HepG2 (cell line): ENCODE measurements at regions not wholly inside any gene's neighbourhood (a gene's known extent, or its start where the extent isn't known, plus 50 kb on each side); places are given as distances from the start of the nearest gene placed in this dataset.

ENCODE experiments used
- TF ChIP-seq, protein P1 (sequence below): sonication (generic); formaldehyde crosslinking; IDR thresholded peaks from 2 replicates; pipeline ENCODE4 v1.5.0; 2020; ENCODE audit warnings: mild to moderate bottlenecking, missing genetic modification reagents, borderline replicate concordance
- TF ChIP-seq, protein P2 (sequence below): sonication (generic); formaldehyde crosslinking; IDR thresholded peaks from 2 replicates; pipeline ENCODE4 v1.8.0; 2022; ENCODE audit warnings: mild to moderate bottlenecking, missing genetic modification reagents, moderate library complexity
- TF ChIP-seq, protein P3 (sequence below): sonication (generic); formaldehyde crosslinking; IDR thresholded peaks from 2 replicates; pipeline ENCODE4 v1.8.0; 2022; ENCODE audit warnings: mild to moderate bottlenecking, missing genetic modification reagents, moderate library complexity

DNA sequence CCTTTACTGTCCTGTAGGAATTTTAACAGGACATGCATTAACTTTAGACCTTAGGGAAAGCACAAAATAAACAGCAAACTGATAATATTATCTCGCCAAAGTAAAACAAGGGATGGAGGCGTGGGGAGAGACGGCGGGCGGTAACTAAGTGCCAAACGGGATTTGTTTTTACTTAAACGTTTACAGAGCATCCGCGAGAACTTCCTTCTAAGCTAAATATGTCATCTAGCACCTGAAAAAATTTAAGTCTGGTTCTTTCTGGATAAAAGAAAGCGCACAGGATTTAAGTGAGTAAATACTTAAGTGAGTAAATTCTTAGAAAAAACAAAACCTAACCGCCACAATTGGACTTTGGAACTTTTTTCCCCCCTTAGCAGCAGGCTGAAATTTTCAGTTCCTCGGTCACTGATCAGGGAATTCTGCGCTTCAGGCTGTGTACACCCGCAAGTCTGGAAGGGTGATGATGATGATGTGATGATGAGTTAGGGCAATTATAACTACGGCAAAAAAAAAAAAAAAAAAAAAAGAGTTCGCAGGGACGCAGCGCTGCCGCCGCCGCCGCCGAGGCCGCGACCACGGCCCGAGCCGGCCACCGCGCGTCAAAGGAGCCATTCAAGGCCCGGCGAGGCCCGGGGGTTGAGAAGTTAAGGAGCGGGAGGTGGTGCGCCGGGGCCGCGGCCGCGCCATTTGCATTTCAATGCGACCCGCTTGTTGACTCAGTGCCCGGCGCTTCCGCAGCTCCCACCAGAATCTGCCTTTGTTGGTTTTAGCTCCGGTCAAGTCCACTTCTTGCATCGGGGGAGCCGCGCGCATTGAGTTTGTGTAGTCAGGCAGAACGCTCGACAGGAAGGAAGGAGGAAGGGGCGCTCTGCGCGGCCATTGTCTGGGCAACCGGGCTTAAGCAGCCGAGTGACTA, 108.8 kb downstream of the SPRY1 start (continued):
- TF ChIP-seq, protein P1, sequence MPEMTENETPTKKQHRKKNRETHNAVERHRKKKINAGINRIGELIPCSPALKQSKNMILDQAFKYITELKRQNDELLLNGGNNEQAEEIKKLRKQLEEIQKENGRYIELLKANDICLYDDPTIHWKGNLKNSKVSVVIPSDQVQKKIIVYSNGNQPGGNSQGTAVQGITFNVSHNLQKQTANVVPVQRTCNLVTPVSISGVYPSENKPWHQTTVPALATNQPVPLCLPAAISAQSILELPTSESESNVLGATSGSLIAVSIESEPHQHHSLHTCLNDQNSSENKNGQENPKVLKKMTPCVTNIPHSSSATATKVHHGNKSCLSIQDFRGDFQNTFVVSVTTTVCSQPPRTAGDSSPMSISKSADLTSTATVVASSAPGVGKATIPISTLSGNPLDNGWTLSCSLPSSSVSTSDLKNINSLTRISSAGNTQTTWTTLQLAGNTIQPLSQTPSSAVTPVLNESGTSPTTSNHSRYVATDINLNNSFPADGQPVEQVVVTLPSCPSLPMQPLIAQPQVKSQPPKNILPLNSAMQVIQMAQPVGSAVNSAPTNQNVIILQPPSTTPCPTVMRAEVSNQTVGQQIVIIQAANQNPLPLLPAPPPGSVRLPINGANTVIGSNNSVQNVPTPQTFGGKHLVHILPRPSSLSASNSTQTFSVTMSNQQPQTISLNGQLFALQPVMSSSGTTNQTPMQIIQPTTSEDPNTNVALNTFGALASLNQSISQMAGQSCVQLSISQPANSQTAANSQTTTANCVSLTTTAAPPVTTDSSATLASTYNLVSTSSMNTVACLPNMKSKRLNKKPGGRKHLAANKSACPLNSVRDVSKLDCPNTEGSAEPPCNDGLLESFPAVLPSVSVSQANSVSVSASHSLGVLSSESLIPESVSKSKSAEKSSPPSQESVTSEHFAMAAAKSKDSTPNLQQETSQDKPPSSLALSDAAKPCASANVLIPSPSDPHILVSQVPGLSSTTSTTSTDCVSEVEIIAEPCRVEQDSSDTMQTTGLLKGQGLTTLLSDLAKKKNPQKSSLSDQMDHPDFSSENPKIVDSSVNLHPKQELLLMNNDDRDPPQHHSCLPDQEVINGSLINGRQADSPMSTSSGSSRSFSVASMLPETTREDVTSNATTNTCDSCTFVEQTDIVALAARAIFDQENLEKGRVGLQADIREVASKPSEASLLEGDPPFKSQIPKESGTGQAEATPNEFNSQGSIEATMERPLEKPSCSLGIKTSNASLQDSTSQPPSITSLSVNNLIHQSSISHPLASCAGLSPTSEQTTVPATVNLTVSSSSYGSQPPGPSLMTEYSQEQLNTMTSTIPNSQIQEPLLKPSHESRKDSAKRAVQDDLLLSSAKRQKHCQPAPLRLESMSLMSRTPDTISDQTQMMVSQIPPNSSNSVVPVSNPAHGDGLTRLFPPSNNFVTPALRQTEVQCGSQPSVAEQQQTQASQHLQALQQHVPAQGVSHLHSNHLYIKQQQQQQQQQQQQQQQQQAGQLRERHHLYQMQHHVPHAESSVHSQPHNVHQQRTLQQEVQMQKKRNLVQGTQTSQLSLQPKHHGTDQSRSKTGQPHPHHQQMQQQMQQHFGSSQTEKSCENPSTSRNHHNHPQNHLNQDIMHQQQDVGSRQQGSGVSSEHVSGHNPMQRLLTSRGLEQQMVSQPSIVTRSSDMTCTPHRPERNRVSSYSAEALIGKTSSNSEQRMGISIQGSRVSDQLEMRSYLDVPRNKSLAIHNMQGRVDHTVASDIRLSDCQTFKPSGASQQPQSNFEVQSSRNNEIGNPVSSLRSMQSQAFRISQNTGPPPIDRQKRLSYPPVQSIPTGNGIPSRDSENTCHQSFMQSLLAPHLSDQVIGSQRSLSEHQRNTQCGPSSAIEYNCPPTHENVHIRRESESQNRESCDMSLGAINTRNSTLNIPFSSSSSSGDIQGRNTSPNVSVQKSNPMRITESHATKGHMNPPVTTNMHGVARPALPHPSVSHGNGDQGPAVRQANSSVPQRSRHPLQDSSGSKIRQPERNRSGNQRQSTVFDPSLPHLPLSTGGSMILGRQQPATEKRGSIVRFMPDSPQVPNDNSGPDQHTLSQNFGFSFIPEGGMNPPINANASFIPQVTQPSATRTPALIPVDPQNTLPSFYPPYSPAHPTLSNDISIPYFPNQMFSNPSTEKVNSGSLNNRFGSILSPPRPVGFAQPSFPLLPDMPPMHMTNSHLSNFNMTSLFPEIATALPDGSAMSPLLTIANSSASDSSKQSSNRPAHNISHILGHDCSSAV (CRISPR knock-in tag), result no peak
- TF ChIP-seq, protein P2, sequence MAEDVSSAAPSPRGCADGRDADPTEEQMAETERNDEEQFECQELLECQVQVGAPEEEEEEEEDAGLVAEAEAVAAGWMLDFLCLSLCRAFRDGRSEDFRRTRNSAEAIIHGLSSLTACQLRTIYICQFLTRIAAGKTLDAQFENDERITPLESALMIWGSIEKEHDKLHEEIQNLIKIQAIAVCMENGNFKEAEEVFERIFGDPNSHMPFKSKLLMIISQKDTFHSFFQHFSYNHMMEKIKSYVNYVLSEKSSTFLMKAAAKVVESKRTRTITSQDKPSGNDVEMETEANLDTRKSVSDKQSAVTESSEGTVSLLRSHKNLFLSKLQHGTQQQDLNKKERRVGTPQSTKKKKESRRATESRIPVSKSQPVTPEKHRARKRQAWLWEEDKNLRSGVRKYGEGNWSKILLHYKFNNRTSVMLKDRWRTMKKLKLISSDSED (CRISPR knock-in tag), result no peak
- TF ChIP-seq, protein P3, sequence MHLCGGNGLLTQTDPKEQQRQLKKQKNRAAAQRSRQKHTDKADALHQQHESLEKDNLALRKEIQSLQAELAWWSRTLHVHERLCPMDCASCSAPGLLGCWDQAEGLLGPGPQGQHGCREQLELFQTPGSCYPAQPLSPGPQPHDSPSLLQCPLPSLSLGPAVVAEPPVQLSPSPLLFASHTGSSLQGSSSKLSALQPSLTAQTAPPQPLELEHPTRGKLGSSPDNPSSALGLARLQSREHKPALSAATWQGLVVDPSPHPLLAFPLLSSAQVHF (CRISPR knock-in tag), result peak; percentile 65; the same call in 1 of the 2 replicates
